Fibroblast of pulmonary artery (primary cell): ENCODE measurements at regions not wholly inside any gene's neighbourhood (a gene's known extent, or its start where the extent isn't known, plus 50 kb on each side); places are given as distances from the start of the nearest gene placed in this dataset.

Source experiments
- DNase-seq: peaks from one replicate; pipeline ENCODE4 v3.0.0-alpha.2; 2010; ENCODE audit warnings: low read depth
- H3K4me3 ChIP-seq: replicated peaks from 2 replicates; pipeline ENCODE4 v1.5.1; 2011; ENCODE audit warnings: low read depth, mild to moderate bottlenecking, control low read depth, low read length, moderate library complexity
- TF ChIP-seq, protein P1 (sequence below): IDR thresholded peaks from 2 replicates; pipeline ENCODE4 v1.5.1; 2011; ENCODE audit warnings: mild to moderate bottlenecking, control low read depth, low read length, inconsistent platforms; ENCODE audit errors: missing control alignments

DNA sequence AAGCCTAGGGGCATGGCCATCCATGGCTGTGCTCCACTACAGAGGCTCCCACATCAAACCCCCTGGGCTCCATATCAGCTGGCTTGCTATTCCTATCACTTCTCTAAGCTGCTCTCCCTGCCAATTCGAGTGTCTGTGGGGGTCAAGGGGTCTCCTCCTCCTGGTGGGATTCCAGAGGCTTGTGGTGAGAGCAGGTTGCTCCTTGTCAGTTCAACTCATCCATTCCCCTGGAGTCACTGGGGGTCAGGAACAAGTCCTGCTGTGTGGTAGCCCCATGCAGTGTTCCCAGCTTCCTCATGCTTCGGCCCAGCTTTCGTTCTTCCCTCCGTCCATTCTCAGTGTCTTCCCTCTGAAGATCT is 86.6 kb upstream of the UNC5B start:
- TF ChIP-seq, protein P1, sequence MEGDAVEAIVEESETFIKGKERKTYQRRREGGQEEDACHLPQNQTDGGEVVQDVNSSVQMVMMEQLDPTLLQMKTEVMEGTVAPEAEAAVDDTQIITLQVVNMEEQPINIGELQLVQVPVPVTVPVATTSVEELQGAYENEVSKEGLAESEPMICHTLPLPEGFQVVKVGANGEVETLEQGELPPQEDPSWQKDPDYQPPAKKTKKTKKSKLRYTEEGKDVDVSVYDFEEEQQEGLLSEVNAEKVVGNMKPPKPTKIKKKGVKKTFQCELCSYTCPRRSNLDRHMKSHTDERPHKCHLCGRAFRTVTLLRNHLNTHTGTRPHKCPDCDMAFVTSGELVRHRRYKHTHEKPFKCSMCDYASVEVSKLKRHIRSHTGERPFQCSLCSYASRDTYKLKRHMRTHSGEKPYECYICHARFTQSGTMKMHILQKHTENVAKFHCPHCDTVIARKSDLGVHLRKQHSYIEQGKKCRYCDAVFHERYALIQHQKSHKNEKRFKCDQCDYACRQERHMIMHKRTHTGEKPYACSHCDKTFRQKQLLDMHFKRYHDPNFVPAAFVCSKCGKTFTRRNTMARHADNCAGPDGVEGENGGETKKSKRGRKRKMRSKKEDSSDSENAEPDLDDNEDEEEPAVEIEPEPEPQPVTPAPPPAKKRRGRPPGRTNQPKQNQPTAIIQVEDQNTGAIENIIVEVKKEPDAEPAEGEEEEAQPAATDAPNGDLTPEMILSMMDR = no peak
- no peak overlapping the region for H3K4me3 ChIP-seq
- DNase-seq = no peak

DNA sequence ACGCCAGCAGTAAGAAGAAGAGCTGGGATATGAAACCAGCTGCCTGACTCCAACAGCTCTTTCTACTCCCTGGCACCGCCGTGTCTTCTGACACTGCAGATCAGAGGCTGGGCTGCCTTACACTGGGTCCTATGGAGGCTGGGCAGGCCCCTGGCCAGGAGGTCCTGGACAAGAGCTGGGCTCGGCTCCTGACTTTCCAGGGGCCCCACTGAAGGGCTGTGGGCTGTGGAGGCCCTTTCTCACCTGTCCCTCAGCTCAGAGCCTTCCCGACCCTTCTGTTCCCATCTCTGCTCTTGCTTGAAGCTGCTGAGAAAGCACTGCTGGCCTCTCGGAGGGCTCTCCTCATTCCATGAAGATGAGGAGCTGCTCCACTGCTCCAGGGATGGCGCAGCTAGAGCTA is 85.9 kb upstream of the UNC5B start:
- no peak for DNase-seq
- no peak overlapping the region for H3K4me3 ChIP-seq
- TF ChIP-seq, protein P1 = no peak

DNA sequence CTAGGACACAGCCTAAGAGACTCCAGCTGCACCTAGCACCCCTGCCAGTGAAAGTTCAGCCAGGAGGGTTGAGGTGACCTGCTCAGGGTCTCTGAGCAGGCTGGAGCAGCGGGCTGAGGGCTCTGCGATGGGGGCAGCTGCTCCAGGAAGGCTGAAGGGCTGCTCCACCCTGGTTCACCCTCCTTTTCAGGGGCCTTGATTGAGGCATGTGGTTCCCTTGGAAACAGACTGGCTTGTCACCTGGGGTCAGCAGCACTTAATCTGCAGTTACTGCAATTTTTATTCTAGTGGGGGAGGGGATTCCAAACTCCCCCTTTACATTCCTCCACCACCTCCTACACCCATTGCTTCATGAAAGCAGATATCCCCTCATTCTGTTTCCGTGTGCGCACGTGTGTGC is 85.3 kb upstream of the UNC5B start:
- no peak for DNase-seq
- TF ChIP-seq, protein P1 = no peak
- H3K4me3 ChIP-seq = no peak overlapping the region

DNA sequence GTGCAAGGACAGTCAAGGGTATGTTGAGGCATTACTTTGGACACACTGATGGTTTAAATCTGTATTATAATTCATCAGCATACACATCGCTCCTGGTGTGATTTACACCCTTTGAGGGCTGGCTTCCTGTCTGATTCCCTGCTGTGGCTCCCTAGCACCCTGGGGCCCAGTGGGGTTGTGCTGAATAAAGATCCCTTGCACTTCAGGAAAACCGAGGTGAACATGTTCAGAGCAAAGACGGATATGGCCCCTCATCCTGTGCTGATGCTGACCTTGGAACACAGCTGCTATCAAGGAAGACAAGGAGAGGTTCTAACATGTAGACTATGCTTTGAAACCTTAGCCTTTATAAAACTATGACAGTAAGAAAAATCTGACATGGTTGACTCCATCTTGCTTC is 84.6 kb upstream of the UNC5B start:
- no peak for DNase-seq
- H3K4me3 ChIP-seq = no peak overlapping the region
- TF ChIP-seq, protein P1 = no peak

DNA sequence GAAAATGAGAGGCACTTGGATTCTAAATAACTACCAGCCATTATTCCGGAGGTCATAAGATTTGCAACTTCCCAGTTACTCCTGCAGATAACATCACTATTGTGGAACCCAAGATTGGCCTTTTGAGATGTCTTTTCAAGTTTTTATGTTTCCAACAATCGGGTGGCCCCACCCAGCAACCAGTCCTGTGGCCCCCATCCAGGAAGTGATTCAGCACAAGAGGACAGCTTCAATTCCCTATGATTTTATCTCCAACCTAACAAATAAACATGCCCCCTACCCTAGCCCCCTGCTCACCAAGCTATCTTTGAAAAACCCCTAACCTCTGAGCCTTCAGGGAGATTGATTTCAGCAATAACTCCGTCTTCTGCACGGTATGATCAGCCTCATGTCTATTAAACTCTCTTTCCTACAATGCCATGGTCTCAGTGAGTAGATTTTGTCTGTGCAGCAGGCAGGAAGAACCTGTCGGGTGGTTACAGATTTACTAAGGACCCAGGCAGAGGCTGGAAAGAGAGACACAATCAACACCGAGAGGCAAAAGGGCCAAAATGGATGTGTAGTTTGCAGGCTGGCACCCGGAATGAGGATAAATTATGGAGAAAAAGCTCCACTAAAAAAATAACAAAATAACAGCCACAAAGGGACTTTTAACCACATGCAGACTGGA is 83.9 kb upstream of the UNC5B start:
- TF ChIP-seq, protein P1 = no peak
- H3K4me3 ChIP-seq = no peak overlapping the region
- no peak for DNase-seq

DNA sequence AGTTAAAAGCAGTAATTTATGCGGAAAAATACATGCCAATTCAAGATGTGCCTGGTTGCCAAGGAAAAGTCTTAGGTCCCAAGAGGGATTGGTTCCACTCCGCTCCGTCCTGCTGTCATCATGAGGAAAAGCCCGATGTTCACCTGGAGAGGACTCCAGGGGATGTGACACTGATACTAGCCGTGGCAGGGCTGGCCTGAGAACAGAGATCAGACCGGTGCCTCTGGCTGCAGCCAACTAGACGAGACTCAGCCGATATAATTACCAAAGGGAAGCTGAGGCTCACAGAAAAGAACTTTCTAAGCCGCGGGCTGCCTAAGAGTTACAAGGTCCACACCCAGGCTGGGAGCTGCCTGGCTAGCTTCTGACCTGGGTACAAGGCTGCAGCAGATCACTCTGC is 81.3 kb upstream of the UNC5B start:
- TF ChIP-seq, protein P1 = no peak
- no peak overlapping the region for H3K4me3 ChIP-seq
- no peak for DNase-seq

DNA sequence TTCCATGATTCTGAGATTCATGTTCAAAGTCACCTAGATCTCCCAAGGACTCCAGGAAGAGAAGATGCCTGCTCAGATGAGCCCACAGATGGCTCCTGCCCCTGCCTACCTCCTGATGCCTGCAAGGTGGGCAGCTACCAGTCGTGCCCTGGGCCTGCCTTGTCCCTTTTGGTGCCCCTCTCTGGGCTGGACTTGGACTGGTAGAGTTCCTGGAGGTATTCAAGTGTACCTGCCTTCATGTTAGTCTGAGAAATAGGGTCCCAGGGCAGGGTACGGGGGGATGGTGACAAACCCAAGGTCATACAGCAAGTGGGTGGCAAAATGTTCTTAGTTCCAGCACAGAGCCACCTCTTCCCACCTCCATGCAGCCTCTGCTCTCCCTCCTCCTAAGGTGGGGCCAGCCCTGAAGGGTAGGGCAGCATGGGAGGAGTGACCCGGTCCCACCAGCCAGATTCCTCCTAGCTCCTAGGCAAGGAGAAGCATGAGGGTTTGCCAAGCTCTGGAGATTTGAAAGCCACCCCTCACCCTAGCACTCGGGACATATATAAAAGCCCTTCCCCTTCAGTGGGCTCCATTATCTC is 80.8 kb upstream of the UNC5B start:
- TF ChIP-seq, protein P1 = no peak
- no peak for DNase-seq

More for the DNA sequence above, 80.8 kb upstream of the UNC5B start:
- no peak overlapping the region for H3K4me3 ChIP-seq
